ENCODE measurements at regions not wholly inside any gene's neighbourhood (a gene's known extent, or its start where the extent isn't known, plus 50 kb on each side); places are given as distances from the start of the nearest gene placed in this dataset.
"Not testable (repeated sequence)": the region's sequence is repeated elsewhere in the genome, so short reads cannot be mapped to it uniquely, and the experiment has no call there.

DNA sequence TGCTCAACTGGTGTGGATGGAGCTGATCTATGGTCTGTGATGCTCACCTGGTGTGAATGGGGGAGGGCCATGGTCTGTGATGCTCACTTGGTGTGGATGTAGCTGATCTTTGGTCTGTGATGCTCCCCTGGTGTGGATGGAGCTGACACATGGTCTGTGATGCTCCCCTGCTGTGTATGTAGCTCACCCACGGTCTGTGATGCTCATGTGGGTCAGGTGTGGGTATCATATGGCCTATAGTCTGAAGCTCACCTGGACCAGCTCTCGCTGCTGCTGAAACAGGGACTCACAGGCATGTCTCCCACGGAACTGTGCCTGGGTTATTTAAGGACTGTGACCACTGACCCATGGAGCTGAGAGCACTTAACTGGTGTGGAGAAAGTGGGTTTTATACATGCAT lies 109.7 kb downstream of the CRLF2 start:
- no peak for DNase-seq

DNA sequence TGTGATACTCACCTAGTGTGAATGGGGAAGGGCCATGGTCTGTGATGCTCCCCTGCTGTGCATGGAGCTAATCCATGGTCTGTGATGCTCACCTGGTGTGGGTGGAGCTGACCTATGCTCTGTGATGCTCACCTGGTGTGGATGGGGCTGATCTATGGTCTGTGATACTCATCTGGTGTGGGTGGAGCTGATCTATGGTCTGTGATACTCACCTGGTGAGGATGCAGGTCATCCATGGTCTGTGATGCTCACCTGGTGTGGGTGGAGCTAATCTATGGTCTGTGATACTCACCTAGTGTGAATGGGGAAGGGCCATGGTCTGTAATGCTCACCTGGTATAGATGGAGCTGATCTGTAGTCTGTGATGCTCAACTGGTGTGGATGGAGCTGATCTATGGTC lies 110.2 kb downstream of the CRLF2 start:
- not testable (repeated sequence) for DNase-seq

DNA sequence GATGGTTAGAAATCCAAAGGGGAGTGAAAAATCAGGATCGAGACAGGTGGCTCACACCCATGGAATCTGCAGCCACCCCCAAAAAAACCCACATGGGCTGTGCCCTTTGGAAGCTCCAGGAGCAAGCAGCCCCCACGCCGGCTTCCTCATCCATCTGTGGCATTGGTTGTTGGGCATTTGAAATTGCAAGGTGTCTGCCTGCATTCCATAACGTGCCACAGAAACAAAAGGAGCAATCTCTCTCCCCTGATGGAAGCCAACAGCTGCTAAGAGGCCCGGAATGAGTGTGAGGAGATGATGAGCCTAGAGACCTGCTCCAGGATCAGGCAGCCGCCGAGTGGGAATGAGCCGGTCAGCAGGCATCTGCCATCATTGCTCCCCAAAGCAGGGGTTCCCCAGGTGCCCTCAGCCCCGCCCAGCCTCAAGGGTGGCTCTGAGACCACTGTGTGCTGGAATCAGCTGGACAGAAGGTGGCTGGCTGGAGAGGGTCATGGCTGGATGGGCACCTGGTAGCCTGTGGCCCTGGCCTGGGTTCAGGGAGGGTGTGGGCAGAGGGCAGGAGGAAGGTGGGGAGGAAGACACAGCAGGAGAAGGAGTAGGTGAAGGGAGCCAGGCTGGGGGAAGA lies 113.2 kb downstream of the CRLF2 start:
- no peak for DNase-seq

DNA sequence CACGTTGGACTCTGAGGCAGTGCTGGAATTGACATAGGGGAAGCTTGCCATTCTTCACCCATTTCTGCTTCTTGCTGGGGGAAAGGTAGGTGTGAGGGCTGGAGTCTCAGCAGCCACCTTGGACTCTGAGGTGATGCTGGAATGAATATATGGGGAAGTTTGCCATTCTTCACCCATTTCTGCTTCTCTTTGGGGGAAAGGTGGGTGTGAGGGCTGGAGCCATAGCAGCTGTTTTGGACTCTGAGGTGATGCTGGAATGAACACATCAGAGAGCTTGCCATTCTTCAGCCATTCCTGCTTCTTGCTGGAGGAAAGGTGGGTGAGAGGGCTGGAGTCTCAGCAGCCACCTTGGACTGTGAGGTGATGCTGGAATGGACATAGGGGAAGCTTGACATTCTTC lies 115.1 kb downstream of the CRLF2 start:
- DNase-seq, result no peak

DNA sequence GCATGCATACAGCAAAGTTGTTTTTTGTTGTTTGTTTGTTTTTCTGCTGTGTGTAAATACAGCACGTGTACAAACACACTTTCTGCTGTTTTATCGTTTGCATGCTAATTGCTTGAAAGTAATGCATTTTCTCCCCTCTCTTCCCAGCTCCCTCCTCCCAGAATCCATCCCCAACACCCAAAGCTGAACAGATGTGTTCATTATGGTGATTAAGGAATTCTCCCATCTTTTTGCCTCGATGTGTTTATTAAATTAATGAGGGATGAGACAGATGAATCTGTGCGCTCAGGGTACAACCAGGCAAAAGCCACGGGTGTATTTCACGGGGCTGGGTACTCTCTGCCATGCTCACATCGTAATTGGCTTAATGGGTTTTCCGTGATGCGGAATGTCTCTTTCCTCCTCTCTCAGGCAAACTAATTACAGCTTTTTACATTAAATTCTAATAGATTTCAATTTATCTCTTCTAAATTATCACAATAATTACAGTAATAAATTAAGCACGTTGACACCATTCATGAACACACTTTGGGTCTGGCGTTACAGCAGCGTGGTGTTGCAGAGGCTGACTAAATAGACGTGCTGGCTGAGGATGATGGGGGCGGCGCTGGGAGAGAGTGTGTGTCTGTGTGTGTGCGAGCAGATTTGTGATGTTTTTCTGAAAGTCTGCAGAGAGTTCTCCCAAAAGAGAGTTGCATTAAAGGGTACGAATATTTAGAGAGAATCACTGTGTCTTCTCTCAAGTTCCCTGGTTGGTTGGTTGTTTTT lies 117.7 kb downstream of the CRLF2 start:
- no peak for DNase-seq

GRCh38 chrX:1093586-1094421 lies 118.6 kb downstream of the CRLF2 start:
- no peak for DNase-seq

DNA sequence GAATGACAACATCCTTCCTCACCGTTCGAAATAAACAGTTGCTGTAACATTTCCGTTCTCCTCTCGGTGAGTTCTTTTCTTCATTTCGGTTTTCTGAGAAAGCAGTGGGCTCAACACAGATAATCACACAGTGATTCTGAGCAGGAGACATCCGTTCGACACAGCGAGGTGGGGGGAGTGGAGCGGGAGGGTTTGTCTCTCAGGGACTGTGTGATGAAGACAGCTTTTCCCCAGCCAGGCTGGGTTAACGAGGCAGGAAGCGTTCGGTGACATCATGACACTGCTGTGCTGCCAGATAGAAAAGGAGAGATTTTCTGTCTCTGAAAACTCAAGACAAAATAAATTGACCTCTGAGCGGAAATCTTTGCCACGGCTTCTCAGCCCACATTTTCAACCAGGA lies 119.3 kb downstream of the CRLF2 start:
- no peak for DNase-seq

DNA sequence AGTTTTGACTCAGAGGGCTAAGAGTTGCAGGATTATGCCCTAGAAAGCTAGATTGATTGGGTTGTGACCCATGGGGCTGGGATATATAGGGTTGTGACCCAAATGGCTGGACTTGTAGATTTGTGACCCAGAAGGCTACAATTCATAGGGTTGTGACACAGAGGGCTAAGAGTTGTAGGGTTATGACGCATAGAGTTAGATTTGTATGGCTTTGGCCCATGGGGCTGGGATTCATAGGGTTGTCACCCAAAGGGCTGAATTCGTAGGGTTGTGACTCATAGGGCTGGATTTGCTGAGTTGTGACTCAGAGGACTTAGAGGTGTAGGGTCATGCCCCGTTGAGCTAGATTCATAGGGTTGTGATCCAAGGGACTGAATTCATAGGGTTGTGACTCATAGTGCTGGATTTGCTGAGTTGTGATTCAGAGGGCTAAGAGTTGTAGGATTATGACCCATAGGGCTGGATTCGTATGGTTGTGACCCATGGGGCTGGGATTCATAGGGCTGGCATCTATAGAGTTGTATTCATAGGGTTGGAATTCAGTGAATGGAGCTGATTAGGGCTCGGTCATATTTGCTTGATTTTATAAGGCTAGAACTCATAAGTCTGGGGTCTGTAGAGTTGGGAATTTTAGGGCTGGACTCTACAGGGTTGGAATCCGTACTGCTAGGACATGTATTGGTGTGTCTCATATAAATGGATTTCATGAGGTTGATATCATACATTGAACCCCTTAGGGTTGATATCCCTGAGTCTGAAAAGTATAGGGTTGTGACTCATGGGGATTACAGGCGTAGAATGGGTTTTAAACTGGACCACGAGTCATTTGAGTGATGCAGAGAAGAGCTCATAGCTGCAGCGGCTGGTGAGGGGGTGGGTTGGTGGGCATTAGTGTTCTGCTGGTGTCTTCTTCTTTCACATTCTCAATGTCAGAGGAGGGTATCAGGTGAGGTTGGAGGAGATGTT lies 125.7 kb downstream of the CRLF2 start:
- DNase-seq, result peak; percentile 67

- DNase-seq, result not testable (repeated sequence)
These were observed 126.6 kb downstream of the CRLF2 start for GRCh38 chrX:1085871-1086270.

GRCh38 chrX:1084689-1085088 lies 127.8 kb downstream of the CRLF2 start:
- DNase-seq, result no peak

- no peak for DNase-seq
These were observed 135.4 kb downstream of the CRLF2 start for GRCh38 chrX:1076871-1077651.

GRCh38 chrX:1075741-1076140 lies 136.7 kb downstream of the CRLF2 start:
- no peak for DNase-seq

- DNase-seq, result no peak
These were observed 137.3 kb downstream of the CRLF2 start for GRCh38 chrX:1075156-1075555.

DNA sequence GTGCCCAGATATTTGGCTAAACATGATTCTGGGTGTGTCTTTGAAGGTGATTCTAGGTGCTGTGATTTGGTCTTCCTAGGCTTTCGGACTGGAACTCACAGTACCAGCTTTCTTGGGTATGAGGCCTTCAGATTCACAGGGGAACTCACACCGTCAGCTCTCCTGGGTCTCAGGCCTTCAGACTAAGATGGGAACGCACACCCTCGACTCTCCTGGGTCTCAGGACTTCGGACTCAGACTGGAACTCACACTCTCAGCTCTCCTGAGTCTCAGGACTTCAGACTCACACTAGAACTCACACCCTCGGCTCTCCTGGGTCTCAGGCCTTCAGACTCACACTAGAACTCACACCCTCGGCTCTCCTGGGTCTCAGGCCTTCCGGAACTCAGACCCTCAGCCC lies 137.7 kb downstream of the CRLF2 start:
- DNase-seq, result no peak

DNA sequence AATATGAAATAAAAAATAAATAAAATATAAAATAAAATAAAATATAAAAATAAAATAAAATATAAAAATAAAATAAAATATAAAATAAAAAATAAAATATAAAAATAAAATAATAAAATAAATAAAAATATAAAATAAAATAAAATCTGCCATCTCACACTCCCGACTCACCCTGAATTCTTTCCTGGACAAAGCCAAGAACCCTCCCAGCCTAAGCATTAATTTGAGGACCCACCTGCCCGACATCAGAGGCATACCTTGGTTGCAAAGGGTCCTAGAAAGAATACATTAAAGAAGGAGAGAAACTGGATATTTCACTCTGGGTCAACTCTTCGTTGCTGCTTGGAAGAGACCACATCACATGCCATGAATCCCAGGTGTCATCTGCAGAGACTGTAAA lies 138.3 kb downstream of the CRLF2 start:
- DNase-seq, result no peak

DNA sequence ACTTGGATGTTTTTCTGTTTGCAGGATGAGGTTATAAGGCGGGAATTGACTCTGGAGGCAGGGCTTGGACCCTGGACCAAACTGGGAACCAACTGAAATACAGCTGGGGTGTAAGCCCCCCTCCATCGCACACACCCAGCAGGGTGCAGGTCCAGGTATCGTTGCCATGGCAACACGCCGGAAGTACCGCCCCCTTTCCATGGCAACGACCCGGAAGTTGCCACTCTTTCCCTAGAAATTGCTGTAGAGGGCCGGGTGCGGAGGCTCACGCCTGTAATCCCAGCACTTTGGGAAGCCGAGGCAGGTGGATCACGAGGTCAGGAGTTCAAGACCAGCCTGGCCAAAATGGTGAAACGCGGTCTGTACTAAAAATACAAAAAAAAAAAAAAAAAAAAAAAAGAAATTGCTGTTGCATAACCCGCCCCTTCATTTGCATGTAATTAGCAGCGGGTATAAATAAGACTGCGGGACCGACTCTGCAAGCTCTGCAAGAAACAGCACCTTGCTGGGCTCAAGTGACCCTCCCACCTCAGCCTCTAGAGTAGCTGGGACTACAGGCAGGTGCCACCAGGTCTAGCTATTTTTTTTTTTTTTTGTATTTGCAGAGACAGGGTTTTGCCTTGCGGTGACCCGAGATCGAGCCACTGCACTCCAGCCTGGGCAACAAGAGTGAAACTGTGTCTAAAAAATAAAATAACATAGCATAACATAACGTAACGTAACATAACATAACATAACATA lies 139.6 kb downstream of the CRLF2 start:
- DNase-seq, result no peak

GRCh38 chrX:1071351-1071750 lies 141.1 kb downstream of the CRLF2 start:
- no peak for DNase-seq

- DNase-seq, result no peak
These were observed 150.1 kb downstream of the CRLF2 start for GRCh38 chrX:1062351-1062750.

GRCh38 chrX:1060562-1060960 lies 151.9 kb downstream of the CRLF2 start:
- no peak for DNase-seq

All from fibroblast of skin of back (primary cell).